MM.1S (cell line): ENCODE measurements at regions not wholly inside any gene's neighbourhood (a gene's known extent, or its start where the extent isn't known, plus 50 kb on each side); places are given as distances from the start of the nearest gene placed in this dataset.

Experiments used
- DNase-seq: peaks from one replicate; pipeline ENCODE4 v3.0.0-alpha.2; 2015
- H2AFZ ChIP-seq: fragments of 300-600 bp; sonication (generic); 2 replicates; pipeline ENCODE4 v1.6.0; 2016; ENCODE audit warnings: antibody characterized with exemption, low read length
- H3F3A ChIP-seq: fragments of 300-600 bp; sonication (generic); 2 replicates; pipeline ENCODE4 v1.6.1; 2016; ENCODE audit warnings: mild to moderate bottlenecking, antibody characterized with exemption, low read length, moderate library complexity, mixed read lengths; ENCODE audit not compliant: insufficient read depth
- H3K27ac ChIP-seq: fragments of 300-600 bp; sonication (generic); 2 replicates; pipeline ENCODE4 v1.5.1; 2016; ENCODE audit warnings: mild to moderate bottlenecking, low read length
- H3K27me3 ChIP-seq: fragments of 300-600 bp; sonication (generic); replicated peaks from 2 replicates; pipeline ENCODE4 v1.6.0; 2016; ENCODE audit warnings: low read length; ENCODE audit not compliant: insufficient read depth
- H3K36me3 ChIP-seq: fragments of 300-600 bp; sonication (generic); replicated peaks from 2 replicates; pipeline ENCODE4 v1.6.1; 2016; ENCODE audit warnings: mild to moderate bottlenecking, low read length, mixed read lengths; ENCODE audit not compliant: insufficient read depth
- H3K4me1 ChIP-seq: fragments of 300-600 bp; sonication (generic); 2 replicates; pipeline ENCODE4 v1.6.1; 2016; ENCODE audit warnings: low read length, mixed read lengths
- H3K4me2 ChIP-seq: fragments of 300-600 bp; sonication (generic); 2 replicates; pipeline ENCODE4 v1.6.0; 2016; ENCODE audit warnings: low read depth, low read length
- H3K4me3 ChIP-seq: fragments of 300-600 bp; sonication (generic); 2 replicates; pipeline ENCODE4 v1.5.1; 2016; ENCODE audit warnings: low read length, mixed read lengths
- H3K79me2 ChIP-seq: fragments of 300-600 bp; sonication (generic); 2 replicates; pipeline ENCODE4 v1.6.1; 2016; ENCODE audit warnings: mixed run types, low read length, mixed read lengths
- H3K9ac ChIP-seq: fragments of 300-600 bp; sonication (generic); 2 replicates; pipeline ENCODE4 v1.6.1; 2016; ENCODE audit warnings: low read length, mixed read lengths
- H3K9me2 ChIP-seq: fragments of 300-600 bp; sonication (generic); replicated peaks from 2 replicates; pipeline ENCODE4 v1.6.1; 2016; ENCODE audit warnings: mild to moderate bottlenecking, low read length, mixed read lengths; ENCODE audit not compliant: insufficient read depth
- H3K9me3 ChIP-seq: fragments of 300-600 bp; sonication (generic); replicated peaks from 2 replicates; pipeline ENCODE4 v1.6.1; 2016; ENCODE audit warnings: mild to moderate bottlenecking, low read length, mixed read lengths; ENCODE audit not compliant: insufficient read depth
- H4K20me1 ChIP-seq: fragments of 300-600 bp; sonication (generic); 2 replicates; pipeline ENCODE4 v1.6.1; 2016; ENCODE audit warnings: mild to moderate bottlenecking, low read length, moderate library complexity, mixed read lengths; ENCODE audit not compliant: insufficient read depth
- CTCF ChIP-seq: fragments of 300-600 bp; sonication (generic); IDR thresholded peaks from 2 replicates; pipeline ENCODE4 v1.5.1; 2016; ENCODE audit warnings: antibody characterized with exemption, low read length, mixed read lengths
- EZH2 ChIP-seq: fragments of 300-600 bp; sonication (generic); optimal IDR thresholded peaks from 2 replicates; pipeline ENCODE3; 2017; ENCODE audit warnings: low read depth, mild to moderate bottlenecking, antibody characterized with exemption, low read length, mixed read lengths
- EZH2phosphoT487 ChIP-seq: fragments of 300-600 bp; sonication (generic); IDR thresholded peaks from 2 replicates; pipeline ENCODE4 v1.6.1; 2018; ENCODE audit warnings: antibody characterized with exemption, low read length

GRCh38 chr2:226660124-226660523 lies 139.5 kb downstream of the IRS1 start:
- Histone ChIP-seq H3K27me3 (no peaks in the 10 kb centered on the region), H3K4me2 (no peak overlapping the region), H3K36me3 (no peaks in the 10 kb centered on the region), H3K4me3 (no peak overlapping the region), H2AFZ (no peak overlapping the region), H3K9ac (no peak overlapping the region), H4K20me1 (no peaks in the 10 kb centered on the region), H3K27ac (no peak overlapping the region), H3K4me1 (no peaks in the 10 kb centered on the region), H3K9me2 (no peaks in the 10 kb centered on the region), H3F3A (no peaks in the 10 kb centered on the region), H3K79me2 (no peaks in the 10 kb centered on the region), H3K9me3 (no peaks in the 10 kb centered on the region)
- DNase-seq, result no peak
- no peak for TF ChIP-seq EZH2
- TF ChIP-seq CTCF, result no peak
- TF ChIP-seq EZH2phosphoT487, result no peak

GRCh38 chr2:226659410-226659809 lies 140.2 kb downstream of the IRS1 start:
- Histone ChIP-seq H3K9me2 (no peaks in the 10 kb centered on the region), H3K79me2 (no peaks in the 10 kb centered on the region), H3K9ac (no peak overlapping the region), H3K36me3 (no peaks in the 10 kb centered on the region), H3F3A (no peaks in the 10 kb centered on the region), H4K20me1 (no peaks in the 10 kb centered on the region), H3K27me3 (no peaks in the 10 kb centered on the region), H3K9me3 (no peaks in the 10 kb centered on the region), H3K27ac (no peak overlapping the region), H3K4me1 (no peaks in the 10 kb centered on the region), H2AFZ (no peak overlapping the region), H3K4me3 (no peak overlapping the region), H3K4me2 (no peak overlapping the region)
- no peak for DNase-seq
- no peak for TF ChIP-seq EZH2
- TF ChIP-seq CTCF, result no peak
- no peak for TF ChIP-seq EZH2phosphoT487

DNA sequence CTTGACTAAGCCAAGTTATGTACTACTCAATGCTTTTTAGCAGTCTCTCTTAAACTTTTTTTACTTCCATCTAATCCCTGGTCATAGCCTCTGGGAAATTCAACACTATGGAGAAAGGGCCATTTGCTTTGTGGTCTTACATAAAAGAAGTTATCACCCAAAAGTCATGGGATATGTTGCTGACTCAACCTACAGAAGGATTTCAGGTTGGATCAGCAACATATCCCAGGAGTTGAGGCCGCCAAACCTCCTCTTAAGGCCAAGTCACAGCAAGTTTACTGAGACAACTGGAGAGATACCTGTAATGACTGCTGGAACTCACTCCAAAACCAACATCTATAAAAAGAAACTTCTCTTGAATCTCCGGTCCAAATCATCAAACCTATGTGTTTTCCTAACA lies 141.1 kb downstream of the IRS1 start:
- Histone ChIP-seq H4K20me1 (no peaks in the 10 kb centered on the region), H3K9me2 (no peaks in the 10 kb centered on the region), H3K9ac (no peak overlapping the region), H3K4me3 (no peak overlapping the region), H3K79me2 (no peaks in the 10 kb centered on the region), H3K27ac (no peak overlapping the region), H3F3A (no peaks in the 10 kb centered on the region), H3K36me3 (no peaks in the 10 kb centered on the region), H3K9me3 (no peaks in the 10 kb centered on the region), H3K27me3 (no peaks in the 10 kb centered on the region), H2AFZ (no peak overlapping the region), H3K4me1 (no peaks in the 10 kb centered on the region), H3K4me2 (no peak overlapping the region)
- TF ChIP-seq CTCF (no peak), EZH2phosphoT487 (no peak), EZH2 (no peak)
- DNase-seq, result no peak
